CD8-positive, alpha-beta memory T cell (primary cell): ENCODE measurements at regions not wholly inside any gene's neighbourhood (a gene's known extent, or its start where the extent isn't known, plus 50 kb on each side); places are given as distances from the start of the nearest gene placed in this dataset.
A peak's percentile ranks its signal among the peaks of the same experiment; 100 is the strongest.

Experiments used
- CTCF ChIA-PET: fragments of 350-600 bp; sonication (Branson Sonifier 250); formaldehyde crosslinking; loops from one replicate; lab custom pipeline; 2021; ENCODE audit warnings: antibody characterized with exemption; lab: Charles Lee
- POLR2A ChIA-PET: fragments of 350-600 bp; sonication (Branson Sonifier 250); formaldehyde crosslinking; loops from one replicate; lab custom pipeline; 2021; ENCODE audit warnings: antibody characterized with exemption; lab: Charles Lee
- DNase-seq, 5 donors: peaks; one replicate each; pipeline versions ENCODE4 v3.0.0 to v3.0.0-alpha.2; 2020 to 2022; ENCODE audit warnings: mixed read lengths in 1 of 5
- H3K27ac ChIP-seq: one replicate; pipeline ENCODE4 v1.7.0; 2013; ENCODE audit warnings: low read depth, mild to moderate bottlenecking, low read length, moderate library complexity
- H3K27me3 ChIP-seq: 2 replicates; pipeline ENCODE4 v1.7.0; 2013; ENCODE audit warnings: low read length, mild to moderate bottlenecking; ENCODE audit not compliant: insufficient read depth, poor library complexity, severe bottlenecking
- H3K36me3 ChIP-seq: 2 replicates; pipeline ENCODE4 v1.7.0; 2013; ENCODE audit warnings: mild to moderate bottlenecking, low read length, moderate library complexity; ENCODE audit not compliant: insufficient read depth
- H3K4me1 ChIP-seq: 2 replicates; pipeline ENCODE4 v1.7.0; 2013; ENCODE audit warnings: mild to moderate bottlenecking, low read length, moderate library complexity; ENCODE audit not compliant: insufficient read depth
- H3K4me3 ChIP-seq: 2 replicates; pipeline ENCODE4 v1.7.0; 2013; ENCODE audit warnings: mild to moderate bottlenecking, low read length
- H3K9me3 ChIP-seq: 2 replicates; pipeline ENCODE4 v1.7.0; 2013; ENCODE audit warnings: mild to moderate bottlenecking, low read length
- H3K27ac Mint-ChIP-seq, 8 donors: one replicate each; pipeline ENCODE4 v1.8.0; 2020 to 2021; ENCODE audit warnings: mixed read lengths in 8 of 8, mild to moderate bottlenecking in 6 of 8, inconsistent platforms in 3 of 8, moderate library complexity in 3 of 8
- H3K27me3 Mint-ChIP-seq, 2 donors: one replicate each; pipeline ENCODE4 v1.8.0; 2020 to 2021; ENCODE audit warnings: mixed read lengths in 2 of 2, mild to moderate bottlenecking in 1 of 2, moderate library complexity in 1 of 2
- H3K36me3 Mint-ChIP-seq, 3 donors: one replicate each; pipeline ENCODE4 v1.8.0; 2020 to 2021; ENCODE audit warnings: mixed read lengths in 3 of 3, inconsistent platforms in 1 of 3, mild to moderate bottlenecking in 1 of 3
- H3K4me1 Mint-ChIP-seq, 3 donors: one replicate each; pipeline ENCODE4 v1.8.0; 2020 to 2021; ENCODE audit warnings: mixed read lengths in 3 of 3, inconsistent platforms in 1 of 3, mild to moderate bottlenecking in 1 of 3
- H3K4me3 Mint-ChIP-seq, 7 donors: one replicate each; pipeline ENCODE4 v1.8.0; 2020 to 2021; ENCODE audit warnings: mixed read lengths in 7 of 7, mild to moderate bottlenecking in 6 of 7, moderate library complexity in 4 of 7, inconsistent platforms in 2 of 7
- H3K9me3 Mint-ChIP-seq, 5 donors: one replicate each; pipeline ENCODE4 v1.8.0; 2020 to 2022; ENCODE audit warnings: mixed read lengths in 5 of 5, mild to moderate bottlenecking in 3 of 5, moderate library complexity in 2 of 5, inconsistent platforms in 1 of 5

- Mint-ChIP-seq H3K9me3 (peaks cover 2 to 18% (median 8%) of the 10 kb centered on the region in 5 donors), H3K4me1 (no peaks in the 10 kb centered on the region), H3K4me3 (no peak overlapping the region), H3K27me3 (no peaks in the 10 kb centered on the region), H3K27ac (no peak overlapping the region), H3K36me3 (no peaks in the 10 kb centered on the region)
- Histone ChIP-seq H3K9me3 (no peaks in the 10 kb centered on the region), H3K36me3 (no peaks in the 10 kb centered on the region), H3K27me3 (no peaks in the 10 kb centered on the region), H3K27ac (no peak overlapping the region), H3K4me3 (no peak overlapping the region), H3K4me1 (no peaks in the 10 kb centered on the region)
- ChIA-PET CTCF (no interaction called here), POLR2A (no interaction called here)
- no peak for DNase-seq
Observed at GRCh38 chr5:5787373-5787772, 364.9 kb downstream of the ICE1 start.

- no peaks in the 10 kb centered on the region for H3K36me3 Mint-ChIP-seq
- peaks cover 2 to 18% (median 8%) of the 10 kb centered on the region in 5 donors for H3K9me3 Mint-ChIP-seq
- H3K27ac Mint-ChIP-seq, result no peak overlapping the region
- H3K4me3 ChIP-seq, result no peak overlapping the region
- ChIA-PET CTCF (no interaction called here), POLR2A (no interaction called here)
- no peak for DNase-seq
- no peaks in the 10 kb centered on the region for H3K4me1 ChIP-seq
- no peaks in the 10 kb centered on the region for H3K9me3 ChIP-seq
- no peaks in the 10 kb centered on the region for H3K27me3 ChIP-seq
- no peaks in the 10 kb centered on the region for H3K4me1 Mint-ChIP-seq
- H3K27ac ChIP-seq, result no peak overlapping the region
- H3K36me3 ChIP-seq, result no peaks in the 10 kb centered on the region
- H3K27me3 Mint-ChIP-seq, result peaks cover 0 to 3% of the 10 kb centered on the region in 2 donors
- H3K4me3 Mint-ChIP-seq, result no peak overlapping the region
Observed at GRCh38 chr5:5784101-5784500, 361.6 kb downstream of the ICE1 start.

- Histone ChIP-seq H3K27me3 (no peaks in the 10 kb centered on the region), H3K4me1 (no peaks in the 10 kb centered on the region), H3K9me3 (no peaks in the 10 kb centered on the region), H3K36me3 (no peaks in the 10 kb centered on the region), H3K27ac (no peak overlapping the region), H3K4me3 (no peak overlapping the region)
- ChIA-PET POLR2A (no interaction called here), CTCF (no interaction called here)
- Mint-ChIP-seq H3K36me3 (no peaks in the 10 kb centered on the region), H3K4me3 (no peak overlapping the region), H3K27ac (no peak overlapping the region), H3K9me3 (peaks cover 2 to 18% (median 8%) of the 10 kb centered on the region in 5 donors), H3K27me3 (peaks cover 0 to 3% of the 10 kb centered on the region in 2 donors), H3K4me1 (no peaks in the 10 kb centered on the region)
- DNase-seq, result no peak
Observed at GRCh38 chr5:5783021-5783420, 360.5 kb downstream of the ICE1 start.

GRCh38 chr5:5782402-5782801 lies 359.9 kb downstream of the ICE1 start:
- ChIA-PET POLR2A (no interaction called here), CTCF (no interaction called here)
- Mint-ChIP-seq H3K27ac (no peak overlapping the region), H3K4me1 (no peaks in the 10 kb centered on the region), H3K36me3 (no peaks in the 10 kb centered on the region), H3K4me3 (no peak overlapping the region), H3K9me3 (peaks cover 2 to 15% (median 6%) of the 10 kb centered on the region in 5 donors), H3K27me3 (peaks cover 0 to 3% of the 10 kb centered on the region in 2 donors)
- no peak for DNase-seq
- no peaks in the 10 kb centered on the region for H3K9me3 ChIP-seq
- no peaks in the 10 kb centered on the region for H3K4me1 ChIP-seq
- H3K27ac ChIP-seq, result no peak overlapping the region
- H3K36me3 ChIP-seq, result no peaks in the 10 kb centered on the region
- H3K4me3 ChIP-seq, result no peak overlapping the region
- H3K27me3 ChIP-seq, result no peaks in the 10 kb centered on the region

GRCh38 chr5:5781335-5781734 lies 358.9 kb downstream of the ICE1 start:
- Mint-ChIP-seq H3K4me1 (no peaks in the 10 kb centered on the region), H3K36me3 (no peaks in the 10 kb centered on the region), H3K27ac (no peak overlapping the region), H3K4me3 (no peak overlapping the region), H3K27me3 (peaks cover 0 to 3% of the 10 kb centered on the region in 2 donors), H3K9me3 (peaks cover 0 to 4% (median 2%) of the 10 kb centered on the region in 5 donors)
- no peaks in the 10 kb centered on the region for H3K4me1 ChIP-seq
- no peaks in the 10 kb centered on the region for H3K36me3 ChIP-seq
- H3K27ac ChIP-seq, result no peak overlapping the region
- no peaks in the 10 kb centered on the region for H3K27me3 ChIP-seq
- H3K4me3 ChIP-seq, result no peak overlapping the region
- CTCF ChIA-PET, result no interaction called here
- no peak for DNase-seq
- no peaks in the 10 kb centered on the region for H3K9me3 ChIP-seq
- POLR2A ChIA-PET, result no interaction called here

GRCh38 chr5:5780253-5780652 lies 357.8 kb downstream of the ICE1 start:
- peaks cover 4 to 5% of the 10 kb centered on the region in 2 donors for H3K27me3 Mint-ChIP-seq
- Histone ChIP-seq H3K9me3 (no peaks in the 10 kb centered on the region), H3K36me3 (no peaks in the 10 kb centered on the region), H3K27me3 (no peaks in the 10 kb centered on the region), H3K4me3 (no peak overlapping the region), H3K4me1 (no peaks in the 10 kb centered on the region), H3K27ac (no peak overlapping the region)
- POLR2A ChIA-PET, result no interaction called here
- no peak for DNase-seq
- H3K9me3 Mint-ChIP-seq, result peaks cover 0 to 4% (median 0%) of the 10 kb centered on the region in 5 donors
- no peaks in the 10 kb centered on the region for H3K4me1 Mint-ChIP-seq
- H3K27ac Mint-ChIP-seq, result no peak overlapping the region
- CTCF ChIA-PET, result no interaction called here
- no peak overlapping the region for H3K4me3 Mint-ChIP-seq
- no peaks in the 10 kb centered on the region for H3K36me3 Mint-ChIP-seq

- Mint-ChIP-seq H3K9me3 (peaks cover 0 to 6% (median 0%) of the 10 kb centered on the region in 5 donors), H3K27ac (no peak overlapping the region), H3K36me3 (no peaks in the 10 kb centered on the region), H3K4me3 (no peak overlapping the region), H3K4me1 (no peaks in the 10 kb centered on the region), H3K27me3 (peaks cover 4 to 5% of the 10 kb centered on the region in 2 donors)
- DNase-seq, result no peak
- Histone ChIP-seq H3K4me1 (no peaks in the 10 kb centered on the region), H3K36me3 (no peaks in the 10 kb centered on the region), H3K4me3 (no peak overlapping the region), H3K27me3 (no peaks in the 10 kb centered on the region), H3K9me3 (no peaks in the 10 kb centered on the region), H3K27ac (no peak overlapping the region)
- ChIA-PET POLR2A (no interaction called here), CTCF (no interaction called here)
Observed at GRCh38 chr5:5777013-5777412, 354.5 kb downstream of the ICE1 start.

- H3K4me1 Mint-ChIP-seq, result no peaks in the 10 kb centered on the region
- H3K4me3 Mint-ChIP-seq, result no peak overlapping the region
Observed at GRCh38 chr5:5772202-5772601, 349.7 kb downstream of the ICE1 start.

GRCh38 chr5:5770825-5771224 lies 348.3 kb downstream of the ICE1 start:
- no peak overlapping the region for H3K4me3 ChIP-seq
- ChIA-PET CTCF (no interaction called here), POLR2A (no interaction called here)
- Mint-ChIP-seq H3K4me3 (no peak overlapping the region), H3K27me3 (peaks cover 7 to 9% of the 10 kb centered on the region in 2 donors), H3K36me3 (no peaks in the 10 kb centered on the region), H3K9me3 (peaks cover 0 to 3% (median 0%) of the 10 kb centered on the region in 5 donors), H3K27ac (no peak overlapping the region), H3K4me1 (no peaks in the 10 kb centered on the region)
- DNase-seq, result no peak
- no peaks in the 10 kb centered on the region for H3K27me3 ChIP-seq
- H3K9me3 ChIP-seq, result no peaks in the 10 kb centered on the region
- H3K36me3 ChIP-seq, result no peaks in the 10 kb centered on the region
- H3K4me1 ChIP-seq, result no peaks in the 10 kb centered on the region
- H3K27ac ChIP-seq, result no peak overlapping the region

More at GRCh38 chr5:5772202-5772601, 349.7 kb downstream of the ICE1 start:
- ChIA-PET POLR2A (no interaction called here), CTCF (no interaction called here)
- Mint-ChIP-seq H3K27ac (peak overlapping the region in 1 of 8 donors; percentile 77), H3K9me3 (peaks cover 0 to 6% (median 0%) of the 10 kb centered on the region in 5 donors), H3K27me3 (peaks cover 4 to 5% of the 10 kb centered on the region in 2 donors), H3K36me3 (no peaks in the 10 kb centered on the region)
- DNase-seq, result no peak
- H3K27me3 ChIP-seq, result no peaks in the 10 kb centered on the region
- no peak overlapping the region for H3K27ac ChIP-seq
- no peaks in the 10 kb centered on the region for H3K9me3 ChIP-seq
- H3K4me1 ChIP-seq, result no peaks in the 10 kb centered on the region
- H3K4me3 ChIP-seq, result no peak overlapping the region
- H3K36me3 ChIP-seq, result no peaks in the 10 kb centered on the region
